ENCODE measurements at regions not wholly inside any gene's neighbourhood (a gene's known extent, or its start where the extent isn't known, plus 50 kb on each side); places are given as distances from the start of the nearest gene placed in this dataset.

DNA sequence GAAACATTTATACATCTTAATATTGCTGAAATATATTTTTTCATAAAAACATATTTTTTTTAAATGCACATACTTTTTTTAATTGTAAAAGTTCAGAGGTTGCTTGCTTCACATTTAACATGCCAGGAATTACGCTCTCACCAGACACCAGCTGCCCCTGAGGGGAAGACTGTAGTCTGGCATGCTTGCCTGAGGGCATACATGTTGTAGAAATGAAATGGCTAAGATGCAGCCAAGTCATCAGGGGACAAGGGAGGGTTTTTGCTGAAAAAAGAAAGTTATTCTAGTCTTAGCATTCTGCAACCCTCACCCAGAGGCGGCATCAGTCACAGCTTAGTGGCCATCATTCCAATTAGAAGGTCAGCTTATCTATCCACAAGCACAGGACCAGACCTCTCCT lies 426.7 kb upstream of the FTMT start:
- ATAC-seq (no peak), DNase-seq (no peak)
- WGBS (ENCODE audit: insufficient coverage, low coverage, low lambda C conversion rate, missing lambda C conversion rate): 52% methylated on average over 2 of the region's 2 CpGs
- Histone ChIP-seq H3K4me3 (no peak overlapping the region), H3K4me1 (no peaks in the 10 kb centered on the region), H3K27ac (no peak overlapping the region), H3K9me3 (no peaks in the 10 kb centered on the region), H3K36me3 (no peaks in the 10 kb centered on the region), H3K27me3 (no peaks in the 10 kb centered on the region)
- TF ChIP-seq POLR2A (IDR thresholded peaks at IDR 0.05): no peak
- TF ChIP-seq, protein P1, sequence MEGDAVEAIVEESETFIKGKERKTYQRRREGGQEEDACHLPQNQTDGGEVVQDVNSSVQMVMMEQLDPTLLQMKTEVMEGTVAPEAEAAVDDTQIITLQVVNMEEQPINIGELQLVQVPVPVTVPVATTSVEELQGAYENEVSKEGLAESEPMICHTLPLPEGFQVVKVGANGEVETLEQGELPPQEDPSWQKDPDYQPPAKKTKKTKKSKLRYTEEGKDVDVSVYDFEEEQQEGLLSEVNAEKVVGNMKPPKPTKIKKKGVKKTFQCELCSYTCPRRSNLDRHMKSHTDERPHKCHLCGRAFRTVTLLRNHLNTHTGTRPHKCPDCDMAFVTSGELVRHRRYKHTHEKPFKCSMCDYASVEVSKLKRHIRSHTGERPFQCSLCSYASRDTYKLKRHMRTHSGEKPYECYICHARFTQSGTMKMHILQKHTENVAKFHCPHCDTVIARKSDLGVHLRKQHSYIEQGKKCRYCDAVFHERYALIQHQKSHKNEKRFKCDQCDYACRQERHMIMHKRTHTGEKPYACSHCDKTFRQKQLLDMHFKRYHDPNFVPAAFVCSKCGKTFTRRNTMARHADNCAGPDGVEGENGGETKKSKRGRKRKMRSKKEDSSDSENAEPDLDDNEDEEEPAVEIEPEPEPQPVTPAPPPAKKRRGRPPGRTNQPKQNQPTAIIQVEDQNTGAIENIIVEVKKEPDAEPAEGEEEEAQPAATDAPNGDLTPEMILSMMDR (IDR thresholded peaks at IDR 0.05): no peak
- intact Hi-C loops (cut with DNase I): no loop called here

DNA sequence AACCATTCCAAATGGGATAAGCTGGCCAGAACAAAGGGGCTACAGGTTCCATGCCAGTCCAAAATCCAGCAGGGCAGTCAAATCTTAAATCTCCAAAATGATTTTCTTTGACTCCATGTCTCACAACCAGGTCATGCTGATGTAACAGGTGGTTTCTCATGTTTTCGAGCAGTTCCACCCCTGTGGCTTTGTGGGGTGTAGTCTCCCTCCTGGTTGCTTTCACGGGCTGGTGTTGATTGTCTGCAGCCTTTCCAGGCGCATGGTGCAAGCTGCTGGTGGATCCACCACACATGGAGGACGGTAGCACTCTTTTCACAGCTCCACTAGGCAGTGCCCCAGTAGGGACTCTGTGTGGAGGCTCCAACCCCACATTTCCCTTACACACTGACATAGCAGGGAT lies 425.5 kb upstream of the FTMT start:
- no peak for ATAC-seq
- TF ChIP-seq, protein P1 (IDR thresholded peaks at IDR 0.05): no peak
- no peak for TF ChIP-seq POLR2A (IDR thresholded peaks at IDR 0.05)
- 37% methylated on average over 3 of the region's 4 CpGs for WGBS (ENCODE audit: insufficient coverage, low coverage, low lambda C conversion rate, missing lambda C conversion rate)

DNA sequence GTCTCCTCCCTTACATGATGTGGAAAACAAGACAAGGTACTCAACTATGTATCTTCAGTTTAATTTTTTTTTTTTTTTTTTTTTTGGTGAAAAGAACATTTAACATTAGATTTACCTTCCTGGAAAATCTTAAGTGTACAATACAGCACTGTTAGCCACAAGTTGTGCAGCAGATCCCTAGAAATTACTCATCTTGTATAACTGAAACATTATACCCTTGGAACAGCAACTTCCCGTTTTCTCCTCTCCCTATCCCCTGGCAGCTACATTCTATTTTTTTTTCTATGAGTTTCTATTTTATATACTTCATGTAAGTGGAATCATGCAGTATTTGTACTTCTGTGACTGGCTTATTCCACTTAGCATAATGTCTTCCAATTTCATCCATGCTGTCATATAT lies 421.9 kb upstream of the FTMT start:
- DNase-seq (no peak), ATAC-seq (no peak)
- intact Hi-C loops (cut with DNase I): no loop called here
- Histone ChIP-seq H3K4me1 (no peaks in the 10 kb centered on the region), H3K36me3 (no peaks in the 10 kb centered on the region), H3K27me3 (no peaks in the 10 kb centered on the region), H3K27ac (no peak overlapping the region), H3K4me3 (no peak overlapping the region), H3K9me3 (no peaks in the 10 kb centered on the region)
- WGBS (ENCODE audit: insufficient coverage, low coverage, low lambda C conversion rate, missing lambda C conversion rate): 20% methylated on average over 1 of the region's 1 CpG
- TF ChIP-seq POLR2A (IDR thresholded peaks at IDR 0.05): no peak
- TF ChIP-seq, protein P1 (IDR thresholded peaks at IDR 0.05): no peak

More for the DNA sequence above, 425.5 kb upstream of the FTMT start:
- DNase-seq: no peak
- Histone ChIP-seq H3K27ac (no peak overlapping the region), H3K4me3 (no peak overlapping the region), H3K9me3 (no peaks in the 10 kb centered on the region), H3K27me3 (no peaks in the 10 kb centered on the region), H3K4me1 (no peaks in the 10 kb centered on the region), H3K36me3 (no peaks in the 10 kb centered on the region)
- intact Hi-C loops (cut with DNase I): no loop called here

DNA sequence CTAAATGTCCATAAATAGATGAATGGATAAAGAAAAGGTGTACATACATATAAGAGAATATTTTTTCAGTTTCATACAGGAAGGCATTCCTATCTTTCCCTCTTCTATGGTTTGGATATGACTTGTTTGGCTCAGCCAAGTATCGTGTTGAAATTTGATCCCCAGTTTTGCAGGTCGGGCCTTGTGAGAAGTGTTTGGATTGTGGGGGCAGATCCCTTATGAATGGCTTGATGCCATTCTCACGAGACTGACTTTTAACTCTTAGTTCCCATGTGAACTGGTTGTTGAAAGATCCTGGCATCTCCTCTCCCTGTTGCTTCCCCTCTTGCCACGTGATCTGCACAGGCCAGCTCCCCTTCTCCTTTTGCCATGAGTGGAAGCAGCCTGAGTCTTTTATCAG lies 421.1 kb upstream of the FTMT start:
- intact Hi-C loops (cut with DNase I): no loop called here
- H3K27ac ChIP-seq: no peak overlapping the region
- H3K4me3 ChIP-seq: no peak overlapping the region
- H3K4me1 ChIP-seq: no peaks in the 10 kb centered on the region
- no peaks in the 10 kb centered on the region for H3K27me3 ChIP-seq
- WGBS (ENCODE audit: insufficient coverage, low coverage, low lambda C conversion rate, missing lambda C conversion rate): 5% methylated on average over 4 of the region's 4 CpGs
- no peak for ATAC-seq
- DNase-seq: no peak
- TF ChIP-seq, protein P1 (IDR thresholded peaks at IDR 0.05): no peak
- no peak for TF ChIP-seq POLR2A (IDR thresholded peaks at IDR 0.05)
- H3K36me3 ChIP-seq: no peaks in the 10 kb centered on the region
- H3K9me3 ChIP-seq: no peaks in the 10 kb centered on the region

DNA sequence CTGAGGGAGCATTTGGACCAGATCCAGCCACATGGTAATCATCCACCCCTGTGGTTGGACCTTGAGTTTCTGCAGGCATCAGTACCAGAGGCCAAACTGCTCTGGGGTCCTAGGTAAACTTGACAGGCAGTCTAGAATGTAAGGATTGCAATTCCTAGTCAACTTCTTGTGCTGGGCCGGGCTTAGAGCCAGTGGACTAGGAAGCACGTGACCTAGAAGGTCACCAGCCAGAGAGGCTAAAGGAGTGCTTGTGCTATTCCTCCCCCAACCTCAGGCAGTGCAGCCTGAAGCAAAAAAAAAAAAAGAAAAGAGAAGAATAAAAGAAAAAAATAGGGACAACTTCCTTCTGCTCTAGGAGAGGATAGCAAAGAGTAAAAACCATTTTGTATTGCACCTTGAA lies 406.2 kb upstream of the FTMT start:
- 36% methylated on average over 2 of the region's 2 CpGs for WGBS (ENCODE audit: insufficient coverage, low coverage, low lambda C conversion rate, missing lambda C conversion rate)
- no peak overlapping the region for H3K27ac ChIP-seq

More for the DNA sequence above, 406.2 kb upstream of the FTMT start:
- DNase-seq: no peak
- TF ChIP-seq, protein P1 (IDR thresholded peaks at IDR 0.05): no peak
- TF ChIP-seq POLR2A (IDR thresholded peaks at IDR 0.05): no peak
- no peaks in the 10 kb centered on the region for H3K27me3 ChIP-seq
- H3K9me3 ChIP-seq: no peaks in the 10 kb centered on the region
- ATAC-seq: no peak
- no peaks in the 10 kb centered on the region for H3K36me3 ChIP-seq
- intact Hi-C loops (cut with DNase I): no loop called here
- no peaks in the 10 kb centered on the region for H3K4me1 ChIP-seq
- H3K4me3 ChIP-seq: no peak overlapping the region
